AG09319 (cell line): ENCODE measurements at regions not wholly inside any gene's neighbourhood (a gene's known extent, or its start where the extent isn't known, plus 50 kb on each side); places are given as distances from the start of the nearest gene placed in this dataset.
"Not testable (repeated sequence)": the region's sequence is repeated elsewhere in the genome, so short reads cannot be mapped to it uniquely, and the experiment has no call there.

Source experiments
- DNase-seq: peaks from one replicate; pipeline ENCODE4 v3.0.0-alpha.2; 2010; ENCODE audit warnings: low read depth; ENCODE audit errors: extremely low read depth
- TF ChIP-seq, protein P1 (sequence below): IDR thresholded peaks from 2 replicates; pipeline ENCODE4 v1.5.1; 2011; ENCODE audit warnings: low read depth, mild to moderate bottlenecking, inconsistent platforms, low read length, moderate library complexity

DNA sequence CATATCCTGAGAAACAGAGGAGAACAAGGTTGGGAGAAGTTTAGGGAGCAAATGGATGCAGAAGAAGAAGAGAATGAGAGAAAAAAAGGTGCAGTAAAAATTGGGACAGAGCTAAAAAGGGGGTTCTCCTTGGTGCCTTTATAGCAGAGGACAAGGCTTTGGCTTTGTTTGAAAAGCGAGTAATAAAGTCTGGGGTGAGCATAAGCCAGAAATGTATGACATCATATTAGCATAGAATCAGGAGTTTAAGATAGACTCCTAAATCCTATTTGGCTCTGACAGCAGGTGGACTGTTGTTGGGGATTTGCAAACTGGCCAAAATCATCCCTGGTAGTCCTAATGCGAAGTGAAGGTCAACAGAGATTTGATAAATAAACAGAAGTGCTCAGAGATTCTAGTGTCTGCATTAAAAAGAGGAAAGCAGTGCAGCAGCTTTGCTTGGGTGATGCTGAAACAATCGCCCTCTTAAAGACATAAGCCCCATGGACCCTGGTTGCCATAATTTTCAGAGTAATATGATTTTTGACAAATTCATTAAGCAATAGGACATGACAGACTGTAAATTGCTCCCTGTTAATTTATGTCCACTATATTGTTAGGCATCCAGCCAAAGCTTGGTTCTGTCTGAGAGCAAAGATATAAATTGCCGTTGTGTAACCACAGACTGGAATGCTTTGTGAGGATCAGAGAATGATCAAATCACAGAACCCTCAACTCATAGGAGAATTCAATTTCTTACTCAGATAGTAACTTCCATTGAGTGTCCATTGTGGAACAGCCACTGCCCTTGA, 385.0 kb upstream of the NFIA start:
- DNase-seq, result no peak
- TF ChIP-seq, protein P1, sequence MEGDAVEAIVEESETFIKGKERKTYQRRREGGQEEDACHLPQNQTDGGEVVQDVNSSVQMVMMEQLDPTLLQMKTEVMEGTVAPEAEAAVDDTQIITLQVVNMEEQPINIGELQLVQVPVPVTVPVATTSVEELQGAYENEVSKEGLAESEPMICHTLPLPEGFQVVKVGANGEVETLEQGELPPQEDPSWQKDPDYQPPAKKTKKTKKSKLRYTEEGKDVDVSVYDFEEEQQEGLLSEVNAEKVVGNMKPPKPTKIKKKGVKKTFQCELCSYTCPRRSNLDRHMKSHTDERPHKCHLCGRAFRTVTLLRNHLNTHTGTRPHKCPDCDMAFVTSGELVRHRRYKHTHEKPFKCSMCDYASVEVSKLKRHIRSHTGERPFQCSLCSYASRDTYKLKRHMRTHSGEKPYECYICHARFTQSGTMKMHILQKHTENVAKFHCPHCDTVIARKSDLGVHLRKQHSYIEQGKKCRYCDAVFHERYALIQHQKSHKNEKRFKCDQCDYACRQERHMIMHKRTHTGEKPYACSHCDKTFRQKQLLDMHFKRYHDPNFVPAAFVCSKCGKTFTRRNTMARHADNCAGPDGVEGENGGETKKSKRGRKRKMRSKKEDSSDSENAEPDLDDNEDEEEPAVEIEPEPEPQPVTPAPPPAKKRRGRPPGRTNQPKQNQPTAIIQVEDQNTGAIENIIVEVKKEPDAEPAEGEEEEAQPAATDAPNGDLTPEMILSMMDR, result no peak

GRCh38 chr1:60696512-60696911, 385.8 kb upstream of the NFIA start:
- TF ChIP-seq, protein P1, result no peak

DNA sequence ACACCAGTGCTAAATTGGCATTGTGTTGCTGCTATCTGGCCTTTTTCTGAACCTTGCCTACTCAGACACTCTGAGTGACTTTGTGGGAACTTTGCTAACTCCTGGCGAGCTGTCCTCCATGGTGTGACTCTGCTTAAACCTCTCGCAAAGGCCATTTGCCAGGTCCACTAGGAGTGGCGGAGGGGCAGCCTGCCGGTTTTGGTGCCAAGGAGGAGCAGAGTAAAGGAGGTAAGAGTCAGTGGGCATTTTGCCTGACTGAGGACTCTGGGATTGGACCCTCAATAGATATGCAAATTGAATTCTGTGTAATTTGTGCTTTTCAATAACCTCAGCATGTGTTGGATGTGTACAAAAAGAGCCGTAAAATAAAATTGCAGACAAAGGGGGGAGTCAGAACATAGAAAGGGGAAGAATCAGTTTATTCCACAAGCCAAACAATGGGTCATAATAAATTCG, 386.6 kb upstream of the NFIA start:
- TF ChIP-seq, protein P1, result no peak
- no peak for DNase-seq

More at GRCh38 chr1:60696512-60696911, 385.8 kb upstream of the NFIA start:
- DNase-seq, result no peak

- TF ChIP-seq, protein P1, result no peak
- no peak for DNase-seq
These were observed 387.4 kb upstream of the NFIA start for GRCh38 chr1:60694980-60695379.

DNA sequence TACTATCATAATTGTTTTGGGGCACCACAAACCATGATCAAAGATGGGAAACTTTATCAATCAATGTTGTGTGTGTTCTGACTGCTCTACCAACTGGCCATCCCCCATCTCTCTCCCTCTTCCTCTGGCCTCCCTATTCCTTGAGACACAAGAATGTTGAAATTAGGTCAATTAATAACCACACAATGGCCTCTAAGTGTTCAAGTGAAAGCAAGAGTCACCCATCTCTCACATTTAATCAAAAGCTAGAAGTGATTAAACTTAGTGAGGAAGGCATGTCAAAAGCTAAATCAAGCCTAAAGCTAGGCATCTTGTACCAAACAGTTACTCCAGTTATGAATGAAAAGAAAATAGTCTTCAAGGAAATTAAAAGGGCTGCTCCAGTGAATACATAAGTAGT, 390.3 kb upstream of the NFIA start:
- TF ChIP-seq, protein P1, result no peak
- no peak for DNase-seq

- DNase-seq, result not testable (repeated sequence)
These were observed 394.1 kb upstream of the NFIA start for GRCh38 chr1:60688221-60688620.

DNA sequence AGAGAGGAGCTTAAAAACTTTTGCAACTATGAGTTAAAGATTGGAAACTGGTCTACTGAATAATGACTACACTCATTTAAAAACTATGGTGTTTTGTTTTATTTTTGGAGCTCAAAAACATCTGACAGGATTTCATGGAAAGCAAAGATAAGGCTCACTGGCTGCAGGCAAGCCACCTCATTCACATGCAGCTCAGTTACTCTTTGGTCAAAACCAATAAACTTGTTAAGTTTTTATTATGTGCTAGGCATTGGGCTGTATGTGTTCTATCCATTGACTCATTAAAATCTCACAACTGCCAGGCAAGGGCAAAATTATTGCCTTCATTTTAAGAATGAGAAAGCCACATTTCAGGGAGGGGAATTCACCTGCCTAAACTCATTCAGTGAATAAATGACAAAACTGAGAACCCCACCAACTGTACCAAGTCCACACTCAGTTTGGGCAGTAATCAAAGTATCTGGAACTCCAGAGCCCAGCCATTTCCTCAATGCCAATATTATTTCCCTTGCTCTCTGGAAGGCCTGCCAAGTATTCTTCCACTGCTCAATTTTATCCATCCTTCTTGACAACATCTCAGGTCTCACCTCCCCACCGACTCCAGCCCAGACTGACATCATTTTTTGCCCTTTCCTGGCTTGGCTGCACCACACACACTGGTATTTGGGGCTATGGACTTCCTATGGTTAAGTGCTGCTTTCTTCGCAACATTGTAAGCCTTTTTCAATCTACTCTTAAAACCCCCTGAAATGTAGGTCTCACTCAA, 401.1 kb upstream of the NFIA start:
- TF ChIP-seq, protein P1, result no peak
- DNase-seq, result no peak
